HCT116 (cell line): ENCODE measurements at regions not wholly inside any gene's neighbourhood (a gene's known extent, or its start where the extent isn't known, plus 50 kb on each side); places are given as distances from the start of the nearest gene placed in this dataset.

ENCODE experiments used
- CTCF ChIP-seq, 3 experiments: fragments of 200-600 bp in 1 of 3; sonication (generic) in 1 of 3; IDR thresholded peaks in 2 of 3; conservative IDR thresholded peaks in 1 of 3; 2 replicates each; pipeline ENCODE4 v1.5.1; 2012 to 2017; ENCODE audit warnings: low read depth in 2 of 3, low read length in 2 of 3, antibody characterized with exemption in 1 of 3, borderline replicate concordance in 1 of 3, control low read depth in 1 of 3, mild to moderate bottlenecking in 1 of 3, mixed read lengths in 1 of 3, mixed run types in 1 of 3, moderate library complexity in 1 of 3; ENCODE audit not compliant: insufficient read depth in 1 of 3
- FOSL1 ChIP-seq: IDR thresholded peaks from 2 replicates; pipeline ENCODE4 v1.6.1; 2012; ENCODE audit warnings: low read depth
- JUND ChIP-seq: IDR thresholded peaks from 2 replicates; pipeline ENCODE4 v1.6.1; 2012
- MAX ChIP-seq: IDR thresholded peaks from 2 replicates; pipeline ENCODE4 v1.6.1; 2012
- POLR2A ChIP-seq: IDR thresholded peaks from 2 replicates; pipeline ENCODE4 v1.7.0; 2011; ENCODE audit warnings: borderline replicate concordance; ENCODE audit not compliant: insufficient read depth, insufficient read length; ENCODE audit errors: extremely low read depth
- RAD21 ChIP-seq: IDR thresholded peaks from 2 replicates; pipeline ENCODE4 v1.6.1; 2012; ENCODE audit warnings: low read depth, mild to moderate bottlenecking
- ZFX ChIP-seq: fragments of 450-650 bp; IDR thresholded peaks from 2 replicates; pipeline ENCODE4 v1.6.1; 2017

GRCh38 chr1:88394958-88395357, 289.1 kb upstream of the PKN2 start:
- TF ChIP-seq MAX (no peak), POLR2A (no peak), JUND (no peak), CTCF (IDR thresholded peaks at IDR 0.05 in 2 of 3, conservative IDR thresholded peaks at IDR 0.05 in 1 of 3; ENCODE audit: borderline replicate concordance in 1 of 3, insufficient read depth in 1 of 3, low read depth in 2 of 3, low read length in 2 of 3) (no peak), RAD21 (no peak), ZFX (no peak), FOSL1 (no peak)
